SU-DHL-6 (cell line): ENCODE measurements at regions not wholly inside any gene's neighbourhood (a gene's known extent, or its start where the extent isn't known, plus 50 kb on each side); places are given as distances from the start of the nearest gene placed in this dataset.

Source experiments
- CTCF ChIP-seq: fragments of 200-600 bp; sonication (generic); IDR thresholded peaks from one replicate; pipeline ENCODE4 v1.5.1; 2017; ENCODE audit warnings: antibody characterized with exemption, mild to moderate bottlenecking, low read length, moderate library complexity; ENCODE audit not compliant: insufficient read depth, poor library complexity, severe bottlenecking
- EZH2phosphoT487 ChIP-seq: fragments of 200-600 bp; sonication (generic), shearing (Covaris generic); conservative IDR thresholded peaks from 2 replicates; pipeline ENCODE4 v1.6.1; 2018; ENCODE audit warnings: mild to moderate bottlenecking, antibody characterized with exemption, low read length, moderate library complexity, mixed read lengths

GRCh38 chr3:154900816-154901215 is 179.3 kb upstream of the MME start:
- no peak for TF ChIP-seq CTCF
- no peak for TF ChIP-seq EZH2phosphoT487
